Mesenchymal stem cell (in vitro differentiated cells and primary cell): ENCODE measurements at regions not wholly inside any gene's neighbourhood (a gene's known extent, or its start where the extent isn't known, plus 50 kb on each side); places are given as distances from the start of the nearest gene placed in this dataset.

Experiments used
- DNase-seq: peaks from one replicate; pipeline ENCODE4 v3.0.0-alpha.2; 2013
- H2AFZ ChIP-seq: one replicate; pipeline ENCODE4 v1.6.1; 2013; ENCODE audit warnings: low read depth, mild to moderate bottlenecking, control low read depth, inconsistent platforms, low read length, moderate library complexity
- H2AK5ac ChIP-seq: 2 replicates; pipeline ENCODE4 v1.6.1; 2013; ENCODE audit warnings: low read length, moderate library complexity, mild to moderate bottlenecking, inconsistent platforms; ENCODE audit not compliant: severe bottlenecking
- H2BK120ac ChIP-seq: one replicate; pipeline ENCODE4 v1.6.1; 2013; ENCODE audit warnings: low read depth, mild to moderate bottlenecking, inconsistent platforms, low read length, moderate library complexity
- H2BK12ac ChIP-seq, 2 experiments: one replicate each; pipeline ENCODE4 v1.6.1; 2013; ENCODE audit warnings: inconsistent platforms in 2 of 2, low read length in 2 of 2, mild to moderate bottlenecking in 2 of 2, moderate library complexity in 2 of 2, control low read depth in 1 of 2
- H2BK15ac ChIP-seq: one replicate; pipeline ENCODE4 v1.6.1; 2013; ENCODE audit warnings: mild to moderate bottlenecking, low read depth, inconsistent platforms; ENCODE audit not compliant: poor library complexity, severe bottlenecking
- H2BK5ac ChIP-seq: 2 replicates; pipeline ENCODE4 v1.6.1; 2013; ENCODE audit warnings: low read depth, mild to moderate bottlenecking, low read length, control low read depth, inconsistent platforms; ENCODE audit not compliant: poor library complexity, severe bottlenecking
- H3K14ac ChIP-seq, 2 experiments: one replicate each; pipeline ENCODE4 v1.6.1; 2013; ENCODE audit warnings: inconsistent platforms in 2 of 2, low read length in 2 of 2, control low read depth in 1 of 2, mild to moderate bottlenecking in 1 of 2, moderate library complexity in 1 of 2
- H3K18ac ChIP-seq, 2 experiments: one replicate each; pipeline ENCODE4 v1.6.1; 2013; ENCODE audit warnings: inconsistent platforms in 2 of 2, low read length in 2 of 2, control low read depth in 1 of 2, low read depth in 1 of 2, mild to moderate bottlenecking in 1 of 2
- H3K23ac ChIP-seq, 2 experiments: one replicate each; pipeline ENCODE4 v1.6.1; 2013; ENCODE audit warnings: inconsistent platforms in 2 of 2, low read length in 2 of 2, mild to moderate bottlenecking in 2 of 2, moderate library complexity in 2 of 2, control low read depth in 1 of 2
- H3K27ac ChIP-seq: 2 replicates; pipeline ENCODE4 v1.5.1; 2013; ENCODE audit warnings: mild to moderate bottlenecking, moderate library complexity, low read length, control low read depth, inconsistent platforms; ENCODE audit not compliant: poor library complexity, severe bottlenecking
- H3K27me3 ChIP-seq, 2 experiments: 2 replicates each; pipeline versions ENCODE4 v1.6.1 to v1.7.0; 2013; ENCODE audit warnings: low read length in 2 of 2, mild to moderate bottlenecking in 2 of 2, moderate library complexity in 2 of 2, control low read depth in 1 of 2, inconsistent platforms in 1 of 2; ENCODE audit not compliant: control insufficient read depth in 1 of 2, insufficient read depth in 1 of 2
- H3K36me3 ChIP-seq, 2 experiments: 2 replicates each; pipeline versions ENCODE4 v1.6.1 to v1.7.0; 2013; ENCODE audit warnings: low read length in 2 of 2, control low read depth in 1 of 2, inconsistent platforms in 1 of 2, low read depth in 1 of 2, mild to moderate bottlenecking in 1 of 2; ENCODE audit not compliant: insufficient read depth in 2 of 2, control insufficient read depth in 1 of 2
- H3K4ac ChIP-seq, 2 experiments: one replicate each; pipeline ENCODE4 v1.6.1; 2013; ENCODE audit warnings: inconsistent platforms in 2 of 2, low read length in 2 of 2, mild to moderate bottlenecking in 2 of 2, moderate library complexity in 2 of 2, control low read depth in 1 of 2, low read depth in 1 of 2
- H3K4me1 ChIP-seq: 2 replicates; pipeline ENCODE4 v1.6.1; 2013; ENCODE audit warnings: low read depth, low read length, control low read depth; ENCODE audit not compliant: control insufficient read depth, insufficient read depth
- H3K4me2 ChIP-seq: 2 replicates; pipeline ENCODE4 v1.6.1; 2013; ENCODE audit warnings: low read length, mild to moderate bottlenecking, inconsistent platforms; ENCODE audit not compliant: poor library complexity, severe bottlenecking
- H3K4me3 ChIP-seq, 2 experiments: 2 replicates each; pipeline versions ENCODE4 v1.5.1 to v1.7.0; 2013; ENCODE audit warnings: low read length in 2 of 2, mild to moderate bottlenecking in 2 of 2, control low read depth in 1 of 2, low read depth in 1 of 2; ENCODE audit not compliant: insufficient read depth in 1 of 2
- H3K79me1 ChIP-seq: replicated peaks from 2 replicates; pipeline ENCODE4 v1.6.1; 2013; ENCODE audit warnings: mild to moderate bottlenecking, control low read depth, low read length, inconsistent platforms; ENCODE audit not compliant: poor library complexity, severe bottlenecking
- H3K9ac ChIP-seq: 2 replicates; pipeline ENCODE4 v1.7.0; 2013; ENCODE audit warnings: mild to moderate bottlenecking, low read length, moderate library complexity
- H3K9me3 ChIP-seq: 2 replicates; pipeline ENCODE4 v1.7.0; 2013; ENCODE audit warnings: mild to moderate bottlenecking, low read length; ENCODE audit not compliant: control insufficient read depth
- H4K8ac ChIP-seq: one replicate; pipeline ENCODE4 v1.6.1; 2013; ENCODE audit warnings: inconsistent platforms, mild to moderate bottlenecking, low read length, moderate library complexity
- H4K91ac ChIP-seq: one replicate; pipeline ENCODE4 v1.6.1; 2013; ENCODE audit warnings: mild to moderate bottlenecking, low read length, inconsistent platforms
- WGBS: methylation state at CpG from one replicate; pipeline ENCODE4 v1.1.7; 2013; ENCODE audit warnings: mixed read lengths; 5-methylcytosine and 5-hydroxymethylcytosine counted together

- peak; percentile 64 for DNase-seq
- H2BK5ac ChIP-seq: peak overlapping the region; percentile 74
- H2BK120ac ChIP-seq: no peak overlapping the region
- no peak overlapping the region for H3K14ac ChIP-seq
- H4K91ac ChIP-seq: no peak overlapping the region
- H3K4me3 ChIP-seq: peak overlapping the region; percentile 35 to 70
- peaks cover 17% of the 10 kb centered on the region for H3K4me1 ChIP-seq
- 28% methylated on average over 40 of the region's 43 CpGs for WGBS
- no peak overlapping the region for H3K18ac ChIP-seq
- H3K79me1 ChIP-seq: no peaks in the 10 kb centered on the region
- no peaks in the 10 kb centered on the region for H3K9me3 ChIP-seq
- peaks cover 26 to 83% of the 10 kb centered on the region in 2 experiments for H3K27me3 ChIP-seq
- peak overlapping the region; percentile 90 for H3K4me2 ChIP-seq
- H2AFZ ChIP-seq: peak overlapping the region; percentile 47
- no peak overlapping the region for H2BK12ac ChIP-seq
- H3K27ac ChIP-seq: peak overlapping the region; percentile 73
- no peak overlapping the region for H3K4ac ChIP-seq
- peak overlapping the region; percentile 94 for H2BK15ac ChIP-seq
- peak overlapping the region; percentile 68 for H3K9ac ChIP-seq
- H4K8ac ChIP-seq: peak overlapping the region; percentile 80
- H2AK5ac ChIP-seq: peak overlapping the region; percentile 64
- H3K36me3 ChIP-seq: no peaks in the 10 kb centered on the region
- H3K23ac ChIP-seq: no peak overlapping the region
Observed at GRCh38 chr2:126971481-126972278, 73.0 kb downstream of the TEX51 start.

DNA sequence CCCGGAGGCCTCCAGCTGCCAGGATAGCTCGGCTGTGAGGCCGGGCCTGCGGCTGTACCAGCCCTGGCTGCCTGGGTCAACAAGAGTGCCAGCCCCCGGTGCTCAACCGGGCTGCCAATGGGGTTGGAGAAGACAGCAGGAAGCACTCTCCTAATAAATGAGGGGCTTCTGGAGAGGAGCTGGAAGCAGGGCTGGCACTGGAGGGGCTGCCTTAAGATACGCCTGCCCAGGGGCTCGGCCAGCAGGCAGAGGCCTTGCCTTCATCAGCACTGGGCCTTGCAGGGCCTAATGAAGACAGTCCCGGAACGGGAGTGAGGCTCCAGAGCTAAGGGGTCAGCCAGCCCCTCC lies 73.6 kb downstream of the TEX51 start:
- Histone ChIP-seq H3K4me2 (peak overlapping the region; percentile 90), H3K79me1 (no peaks in the 10 kb centered on the region), H3K4ac (no peak overlapping the region), H2AFZ (no peak overlapping the region), H2BK15ac (no peak overlapping the region), H3K36me3 (no peaks in the 10 kb centered on the region), H3K23ac (no peak overlapping the region), H2BK12ac (no peak overlapping the region), H3K18ac (no peak overlapping the region), H2AK5ac (no peak overlapping the region), H3K14ac (no peak overlapping the region), H3K27ac (no peak overlapping the region), H4K91ac (no peak overlapping the region), H2BK120ac (no peak overlapping the region), H3K9ac (no peak overlapping the region), H3K4me1 (peaks cover 17% of the 10 kb centered on the region), H4K8ac (no peak overlapping the region), H2BK5ac (no peak overlapping the region), H3K4me3 (no peak overlapping the region), H3K9me3 (no peaks in the 10 kb centered on the region), H3K27me3 (peaks cover 26 to 77% of the 10 kb centered on the region in 2 experiments)
- no peak for DNase-seq
- WGBS: 27% methylated on average over 10 of the region's 10 CpGs

GRCh38 chr2:126973745-126974144 lies 75.1 kb downstream of the TEX51 start:
- H3K23ac ChIP-seq: peak overlapping the region in 1 of 2 experiments; percentile 15

GRCh38 chr2:126975671-126976655 lies 77.3 kb downstream of the TEX51 start:
- DNase-seq: no peak
- H3K9ac ChIP-seq: no peak overlapping the region
- 84% methylated on average over 12 of the region's 12 CpGs for WGBS

More at GRCh38 chr2:126973745-126974144, 75.1 kb downstream of the TEX51 start:
- 96% methylated on average over 2 of the region's 2 CpGs for WGBS
- Histone ChIP-seq H2BK15ac (no peak overlapping the region), H3K79me1 (no peaks in the 10 kb centered on the region), H4K8ac (no peak overlapping the region), H2BK12ac (peak overlapping the region in 1 of 2 experiments; percentile 51), H3K36me3 (no peaks in the 10 kb centered on the region), H3K9me3 (no peaks in the 10 kb centered on the region), H3K4me2 (no peak overlapping the region), H3K27ac (no peak overlapping the region), H4K91ac (no peak overlapping the region), H2AK5ac (no peak overlapping the region), H2BK5ac (no peak overlapping the region), H3K14ac (no peak overlapping the region), H3K4me3 (no peak overlapping the region), H3K4ac (no peak overlapping the region), H3K4me1 (peaks cover 17% of the 10 kb centered on the region), H2BK120ac (no peak overlapping the region), H2AFZ (no peak overlapping the region), H3K9ac (no peak overlapping the region), H3K18ac (no peak overlapping the region), H3K27me3 (peaks cover 34 to 73% of the 10 kb centered on the region in 2 experiments)
- no peak for DNase-seq

More at GRCh38 chr2:126975671-126976655, 77.3 kb downstream of the TEX51 start:
- Histone ChIP-seq H2BK15ac (no peak overlapping the region), H3K18ac (no peak overlapping the region), H3K27ac (no peak overlapping the region), H3K4me3 (no peak overlapping the region), H3K27me3 (peaks cover 36 to 50% of the 10 kb centered on the region in 2 experiments), H3K9me3 (no peaks in the 10 kb centered on the region), H2AK5ac (no peak overlapping the region), H2BK5ac (no peak overlapping the region), H3K79me1 (no peaks in the 10 kb centered on the region), H4K91ac (no peak overlapping the region), H4K8ac (no peak overlapping the region), H3K4ac (no peak overlapping the region), H2BK12ac (no peak overlapping the region), H2AFZ (no peak overlapping the region), H3K36me3 (no peaks in the 10 kb centered on the region), H3K14ac (no peak overlapping the region), H3K23ac (no peak overlapping the region), H3K4me1 (peaks cover 12% of the 10 kb centered on the region), H2BK120ac (no peak overlapping the region), H3K4me2 (no peak overlapping the region)
